Liver (tissue), 8 donors: ENCODE measurements at regions not wholly inside any gene's neighbourhood (a gene's known extent, or its start where the extent isn't known, plus 50 kb on each side); places are given as distances from the start of the nearest gene placed in this dataset.
A peak's percentile ranks its signal among the peaks of the same experiment; 100 is the strongest.

Source experiments
- DNase-seq: peaks from one replicate; pipeline ENCODE4 v3.0.0-alpha.2; 2017; ENCODE audit warnings: low spot score
- H3K27ac ChIP-seq, 2 donors: one replicate each; pipeline ENCODE4 v1.7.0; 2013; ENCODE audit warnings: inconsistent platforms in 2 of 2, low read length in 2 of 2, control low read depth in 1 of 2, low read depth in 1 of 2, mild to moderate bottlenecking in 1 of 2
- H3K27me3 ChIP-seq, 4 donors: one replicate each; pipeline versions ENCODE4 v1.6.1 to v1.7.0; 2013; ENCODE audit warnings: low read length in 3 of 4, inconsistent platforms in 1 of 4, mild to moderate bottlenecking in 1 of 4, moderate library complexity in 1 of 4; ENCODE audit not compliant: control insufficient read depth in 4 of 4, insufficient read depth in 4 of 4
- H3K36me3 ChIP-seq, 4 donors: one replicate each; pipeline versions ENCODE4 v1.6.1 to v1.7.0; 2013; ENCODE audit warnings: low read length in 3 of 4, mild to moderate bottlenecking in 3 of 4, low read depth in 1 of 4, moderate library complexity in 1 of 4; ENCODE audit not compliant: control insufficient read depth in 4 of 4, insufficient read depth in 3 of 4
- H3K4me1 ChIP-seq, 4 donors: one replicate each; pipeline versions ENCODE4 v1.6.1 to v1.7.0; 2013; ENCODE audit warnings: low read length in 3 of 4, mild to moderate bottlenecking in 3 of 4, moderate library complexity in 1 of 4; ENCODE audit not compliant: control insufficient read depth in 4 of 4, insufficient read depth in 4 of 4
- H3K4me3 ChIP-seq, 3 donors: one replicate each; pipeline versions ENCODE4 v1.6.1 to v1.7.0; 2013; ENCODE audit warnings: low read length in 3 of 3, control low read depth in 1 of 3, low read depth in 1 of 3, mild to moderate bottlenecking in 1 of 3
- H3K9ac ChIP-seq, 2 donors: one replicate each; pipeline ENCODE4 v1.7.0; 2013; ENCODE audit warnings: low read length in 2 of 2, mild to moderate bottlenecking in 2 of 2, moderate library complexity in 2 of 2, control low read depth in 1 of 2, low read depth in 1 of 2
- H3K9me3 ChIP-seq, 4 donors: one replicate each; pipeline versions ENCODE4 v1.6.1 to v1.7.0; 2013; ENCODE audit warnings: low read length in 3 of 4; ENCODE audit not compliant: control insufficient read depth in 4 of 4
- EGR1 ChIP-seq, 2 donors: IDR thresholded peaks; 2 replicates each; pipeline ENCODE4 v1.6.1; 2016 to 2018; ENCODE audit warnings: antibody characterized with exemption in 2 of 2, low read depth in 2 of 2
- FOXA2 ChIP-seq: IDR thresholded peaks from 2 replicates; pipeline ENCODE4 v1.6.1; 2016; ENCODE audit warnings: antibody characterized with exemption
- HNF4A ChIP-seq, 2 donors: conservative IDR thresholded peaks; 2 replicates each; pipeline ENCODE4 v1.6.1; 2016; ENCODE audit warnings: antibody characterized with exemption in 2 of 2, mild to moderate bottlenecking in 2 of 2
- HNF4G ChIP-seq: IDR thresholded peaks from 2 replicates; pipeline ENCODE4 v1.6.1; 2016; ENCODE audit warnings: antibody characterized with exemption
- JUND ChIP-seq, 2 donors: IDR thresholded peaks; 2 replicates each; pipeline ENCODE4 v1.6.1; 2016; ENCODE audit warnings: antibody characterized with exemption in 2 of 2
- RAD21 ChIP-seq, 2 donors: IDR thresholded peaks; 2 replicates each; pipeline ENCODE4 v1.6.1; 2016; ENCODE audit warnings: antibody characterized with exemption in 2 of 2, mild to moderate bottlenecking in 2 of 2
- RXRA ChIP-seq, 2 donors: IDR thresholded peaks; 2 replicates each; pipeline ENCODE4 v1.6.1; 2017 to 2018; ENCODE audit warnings: antibody characterized with exemption in 2 of 2, mild to moderate bottlenecking in 1 of 2
- SP1 ChIP-seq: IDR thresholded peaks from 2 replicates; pipeline ENCODE4 v1.6.1; 2018; ENCODE audit warnings: antibody characterized with exemption, mild to moderate bottlenecking
- TAF1 ChIP-seq: conservative IDR thresholded peaks from 2 replicates; pipeline ENCODE4 v1.6.1; 2016; ENCODE audit warnings: antibody characterized with exemption, mild to moderate bottlenecking
- YY1 ChIP-seq: IDR thresholded peaks from 2 replicates; pipeline ENCODE4 v1.6.1; 2016; ENCODE audit warnings: antibody characterized with exemption, mild to moderate bottlenecking
- WGBS: extraction: QIAGEN DNeasy Blood & Tissue Kit; methylation state at CpG from one replicate; pipeline ENCODE4 v1.1.7; 2013; 5-methylcytosine and 5-hydroxymethylcytosine counted together
- TF ChIP-seq, protein P1 (sequence below): IDR thresholded peaks from 2 replicates; pipeline ENCODE4 v1.6.1; 2016; ENCODE audit warnings: antibody characterized with exemption
- TF ChIP-seq, protein P2 (sequence below): fragments of 150-350 bp; IDR thresholded peaks from 2 replicates; pipeline ENCODE4 v1.5.1; 2017; ENCODE audit warnings: improper control_type of control experiment, low read depth, low read length; ENCODE audit not compliant: missing input control
- TF ChIP-seq, protein P3 (sequence below): IDR thresholded peaks from 2 replicates; pipeline ENCODE4 v1.6.1; 2016; ENCODE audit warnings: antibody characterized with exemption
- TF ChIP-seq, protein P4 (sequence below): IDR thresholded peaks from 2 replicates; pipeline ENCODE4 v1.6.1; 2016; ENCODE audit warnings: antibody characterized with exemption, mild to moderate bottlenecking
- donor health status: healthy.
- donor health status: healthy.
- donor health status: healthy.
- donor health status: healthy.
- donor health status: healthy.

DNA sequence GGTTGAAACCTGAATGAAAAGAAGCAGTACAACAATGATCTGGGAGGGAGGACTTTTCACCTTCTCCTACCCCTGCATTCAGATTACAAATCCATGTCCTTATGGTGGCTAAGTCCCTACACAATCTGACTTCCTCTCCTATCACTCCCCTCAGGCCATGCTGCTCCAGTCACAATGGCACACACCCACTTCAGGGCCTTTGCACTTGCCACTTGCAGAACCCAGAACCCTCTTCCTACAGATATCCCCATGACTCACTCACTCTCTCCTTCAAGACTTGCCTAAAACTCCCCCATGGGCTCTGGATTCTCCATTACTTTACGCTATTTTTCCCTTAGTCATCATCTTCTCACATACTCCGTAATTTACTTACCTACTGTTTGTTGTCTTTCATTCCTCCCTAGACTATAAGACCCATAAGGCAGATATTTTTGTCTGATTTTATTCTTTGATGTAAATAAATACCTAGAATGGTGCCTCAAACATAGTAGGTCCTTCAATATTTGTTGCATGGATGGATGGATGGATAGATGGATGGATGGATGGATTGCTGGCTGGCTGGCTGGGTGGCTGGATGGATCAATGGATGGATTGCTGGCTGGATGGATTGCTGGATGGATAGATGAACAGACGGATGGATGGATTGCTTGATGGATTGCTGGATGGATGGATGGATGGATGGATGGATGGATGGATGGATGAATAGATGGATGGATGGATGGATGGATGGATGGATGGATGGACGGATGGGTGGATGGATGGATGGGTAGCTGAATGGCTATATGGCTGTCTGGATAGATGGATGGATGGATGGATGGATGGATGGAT, 94.7 kb upstream of the NAV2 start:
- Histone ChIP-seq H3K27me3 (no peaks in the 10 kb centered on the region), H3K9me3 (no peaks in the 10 kb centered on the region), H3K9ac (no peak overlapping the region), H3K4me1 (no peaks in the 10 kb centered on the region), H3K27ac (no peak overlapping the region), H3K4me3 (no peak overlapping the region), H3K36me3 (no peaks in the 10 kb centered on the region)
- TF ChIP-seq RAD21 (IDR thresholded peaks at IDR 0.05) (no peak), HNF4A (conservative IDR thresholded peaks at IDR 0.05) (no peak), JUND (IDR thresholded peaks at IDR 0.05) (no peak), HNF4G (no peak), SP1 (no peak), FOXA2 (no peak), TAF1 (no peak), RXRA (IDR thresholded peaks at IDR 0.05) (no peak), YY1 (no peak), EGR1 (IDR thresholded peaks at IDR 0.05; ENCODE audit: low read depth in 2 of 2) (no peak)
- TF ChIP-seq, protein P1, sequence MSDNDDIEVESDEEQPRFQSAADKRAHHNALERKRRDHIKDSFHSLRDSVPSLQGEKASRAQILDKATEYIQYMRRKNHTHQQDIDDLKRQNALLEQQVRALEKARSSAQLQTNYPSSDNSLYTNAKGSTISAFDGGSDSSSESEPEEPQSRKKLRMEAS = no peak
- TF ChIP-seq, protein P2, sequence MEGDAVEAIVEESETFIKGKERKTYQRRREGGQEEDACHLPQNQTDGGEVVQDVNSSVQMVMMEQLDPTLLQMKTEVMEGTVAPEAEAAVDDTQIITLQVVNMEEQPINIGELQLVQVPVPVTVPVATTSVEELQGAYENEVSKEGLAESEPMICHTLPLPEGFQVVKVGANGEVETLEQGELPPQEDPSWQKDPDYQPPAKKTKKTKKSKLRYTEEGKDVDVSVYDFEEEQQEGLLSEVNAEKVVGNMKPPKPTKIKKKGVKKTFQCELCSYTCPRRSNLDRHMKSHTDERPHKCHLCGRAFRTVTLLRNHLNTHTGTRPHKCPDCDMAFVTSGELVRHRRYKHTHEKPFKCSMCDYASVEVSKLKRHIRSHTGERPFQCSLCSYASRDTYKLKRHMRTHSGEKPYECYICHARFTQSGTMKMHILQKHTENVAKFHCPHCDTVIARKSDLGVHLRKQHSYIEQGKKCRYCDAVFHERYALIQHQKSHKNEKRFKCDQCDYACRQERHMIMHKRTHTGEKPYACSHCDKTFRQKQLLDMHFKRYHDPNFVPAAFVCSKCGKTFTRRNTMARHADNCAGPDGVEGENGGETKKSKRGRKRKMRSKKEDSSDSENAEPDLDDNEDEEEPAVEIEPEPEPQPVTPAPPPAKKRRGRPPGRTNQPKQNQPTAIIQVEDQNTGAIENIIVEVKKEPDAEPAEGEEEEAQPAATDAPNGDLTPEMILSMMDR = no peak
- TF ChIP-seq, protein P3, sequence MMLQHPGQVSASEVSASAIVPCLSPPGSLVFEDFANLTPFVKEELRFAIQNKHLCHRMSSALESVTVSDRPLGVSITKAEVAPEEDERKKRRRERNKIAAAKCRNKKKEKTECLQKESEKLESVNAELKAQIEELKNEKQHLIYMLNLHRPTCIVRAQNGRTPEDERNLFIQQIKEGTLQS = no peak
- TF ChIP-seq, protein P4, sequence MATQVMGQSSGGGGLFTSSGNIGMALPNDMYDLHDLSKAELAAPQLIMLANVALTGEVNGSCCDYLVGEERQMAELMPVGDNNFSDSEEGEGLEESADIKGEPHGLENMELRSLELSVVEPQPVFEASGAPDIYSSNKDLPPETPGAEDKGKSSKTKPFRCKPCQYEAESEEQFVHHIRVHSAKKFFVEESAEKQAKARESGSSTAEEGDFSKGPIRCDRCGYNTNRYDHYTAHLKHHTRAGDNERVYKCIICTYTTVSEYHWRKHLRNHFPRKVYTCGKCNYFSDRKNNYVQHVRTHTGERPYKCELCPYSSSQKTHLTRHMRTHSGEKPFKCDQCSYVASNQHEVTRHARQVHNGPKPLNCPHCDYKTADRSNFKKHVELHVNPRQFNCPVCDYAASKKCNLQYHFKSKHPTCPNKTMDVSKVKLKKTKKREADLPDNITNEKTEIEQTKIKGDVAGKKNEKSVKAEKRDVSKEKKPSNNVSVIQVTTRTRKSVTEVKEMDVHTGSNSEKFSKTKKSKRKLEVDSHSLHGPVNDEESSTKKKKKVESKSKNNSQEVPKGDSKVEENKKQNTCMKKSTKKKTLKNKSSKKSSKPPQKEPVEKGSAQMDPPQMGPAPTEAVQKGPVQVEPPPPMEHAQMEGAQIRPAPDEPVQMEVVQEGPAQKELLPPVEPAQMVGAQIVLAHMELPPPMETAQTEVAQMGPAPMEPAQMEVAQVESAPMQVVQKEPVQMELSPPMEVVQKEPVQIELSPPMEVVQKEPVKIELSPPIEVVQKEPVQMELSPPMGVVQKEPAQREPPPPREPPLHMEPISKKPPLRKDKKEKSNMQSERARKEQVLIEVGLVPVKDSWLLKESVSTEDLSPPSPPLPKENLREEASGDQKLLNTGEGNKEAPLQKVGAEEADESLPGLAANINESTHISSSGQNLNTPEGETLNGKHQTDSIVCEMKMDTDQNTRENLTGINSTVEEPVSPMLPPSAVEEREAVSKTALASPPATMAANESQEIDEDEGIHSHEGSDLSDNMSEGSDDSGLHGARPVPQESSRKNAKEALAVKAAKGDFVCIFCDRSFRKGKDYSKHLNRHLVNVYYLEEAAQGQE = no peak
- DNase-seq = no peak
- 70% methylated on average over 4 of the region's 4 CpGs for WGBS

DNA sequence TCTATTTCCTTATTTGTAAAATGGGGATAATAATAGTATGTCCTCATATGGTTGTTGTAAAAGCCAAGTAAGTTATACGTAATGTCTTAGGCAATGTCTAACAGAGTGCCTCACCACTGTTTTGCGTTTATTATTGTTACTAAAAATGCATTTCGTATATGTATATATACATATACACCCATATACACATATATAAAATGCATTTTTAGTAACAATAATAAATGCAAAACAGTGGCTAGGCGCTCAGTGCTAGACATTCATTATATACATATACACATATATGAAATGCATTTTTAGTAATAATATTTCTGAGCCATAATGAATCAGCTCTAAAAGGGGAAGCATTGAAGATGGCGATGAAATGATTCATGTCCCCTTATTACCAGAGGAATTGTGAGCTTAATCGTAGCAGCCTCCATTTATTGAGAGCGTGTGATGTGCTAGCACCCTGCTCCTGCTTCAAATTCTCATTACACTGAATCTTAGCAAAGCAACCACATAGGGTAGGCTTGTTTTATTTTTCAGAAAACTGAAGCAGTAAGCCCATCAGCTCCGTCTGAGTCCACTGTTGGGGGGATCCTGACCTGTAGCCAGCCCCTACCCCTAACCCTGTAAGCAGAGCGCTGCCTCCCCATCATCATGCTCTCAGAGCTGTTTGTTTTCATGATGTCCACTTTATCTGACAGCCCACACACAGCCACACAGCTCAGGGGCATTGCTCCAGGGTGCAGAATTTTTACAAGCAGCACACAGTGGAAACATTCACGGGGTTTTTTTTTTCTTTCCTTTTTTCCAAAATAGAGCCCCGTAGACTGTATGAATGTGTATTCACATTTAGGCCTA, 97.1 kb upstream of the NAV2 start:
- TF ChIP-seq HNF4A (conservative IDR thresholded peaks at IDR 0.05) (no peak), RXRA (IDR thresholded peaks at IDR 0.05) (peak; percentile 31 to 50), SP1 (no peak)

More for the DNA sequence above, 97.1 kb upstream of the NAV2 start:
- Histone ChIP-seq H3K4me3 (no peak overlapping the region), H3K9me3 (peaks cover 0 to 2% (median 0%) of the 10 kb centered on the region in 4 donors), H3K27ac (no peak overlapping the region), H3K27me3 (no peaks in the 10 kb centered on the region), H3K36me3 (no peaks in the 10 kb centered on the region), H3K9ac (no peak overlapping the region), H3K4me1 (no peaks in the 10 kb centered on the region)
- 83% methylated on average over 11 of the region's 11 CpGs for WGBS
- DNase-seq = no peak
